22Rv1 (cell line): ENCODE measurements at regions not wholly inside any gene's neighbourhood (a gene's known extent, or its start where the extent isn't known, plus 50 kb on each side); places are given as distances from the start of the nearest gene placed in this dataset.

Source experiments
- CTCF ChIP-seq: fragments of 450-650 bp; IDR thresholded peaks from 2 replicates; pipeline ENCODE4 v1.5.1; 2017; ENCODE audit warnings: mild to moderate bottlenecking
- ZFX ChIP-seq: fragments of 450-650 bp; IDR thresholded peaks from 2 replicates; pipeline ENCODE4 v1.6.1; 2017; ENCODE audit warnings: antibody characterized with exemption, borderline replicate concordance

- TF ChIP-seq CTCF: no peak
- no peak for TF ChIP-seq ZFX
Observed at GRCh38 chr6:1143655-1144054, 168.2 kb upstream of the FOXQ1 start.
